GM12878 (cell line): ENCODE measurements at regions not wholly inside any gene's neighbourhood (a gene's known extent, or its start where the extent isn't known, plus 50 kb on each side); places are given as distances from the start of the nearest gene placed in this dataset.

Source experiments
- EZH2 ChIP-seq: IDR thresholded peaks from 2 replicates; pipeline ENCODE4 v1.6.1; 2012; ENCODE audit warnings: low read depth, mild to moderate bottlenecking, control low read depth, inconsistent platforms, low read length, borderline replicate concordance; ENCODE audit not compliant: control insufficient read depth
- JUND ChIP-seq: IDR thresholded peaks from 2 replicates; pipeline ENCODE4 v1.6.1; 2012; ENCODE audit warnings: low read depth, mild to moderate bottlenecking, low read length, improper control_type of control experiment, moderate library complexity
- POLR2A ChIP-seq: IDR thresholded peaks from 2 replicates; pipeline ENCODE4 v1.6.1; 2011; ENCODE audit warnings: low read depth, mild to moderate bottlenecking, low read length
- POLR2AphosphoS5 ChIP-seq: IDR thresholded peaks from 2 replicates; pipeline ENCODE4 v1.6.1; 2011; ENCODE audit warnings: mild to moderate bottlenecking, low read length, inconsistent platforms
- RELB ChIP-seq: fragments of 450-650 bp; IDR thresholded peaks from 2 replicates; pipeline ENCODE4 v1.6.1; 2017; ENCODE audit warnings: low read depth, mild to moderate bottlenecking, moderate library complexity
- SIN3A ChIP-seq: IDR thresholded peaks from 2 replicates; pipeline ENCODE4 v1.6.1; 2012; ENCODE audit warnings: low read depth, low read length, improper control_type of control experiment
- SIX5 ChIP-seq: IDR thresholded peaks from 2 replicates; pipeline ENCODE4 v1.6.1; 2011; ENCODE audit warnings: mild to moderate bottlenecking, low read depth, low read length, moderate library complexity; ENCODE audit not compliant: severe bottlenecking
- TCF12 ChIP-seq: IDR thresholded peaks from 2 replicates; pipeline ENCODE4 v1.6.1; 2011; ENCODE audit warnings: low read depth, mild to moderate bottlenecking, low read length

- TF ChIP-seq POLR2AphosphoS5 (no peak), EZH2 (no peak), RELB (no peak), SIN3A (no peak), JUND (no peak), SIX5 (no peak), POLR2A (no peak), TCF12 (no peak)
Measured at GRCh38 chr12:91272461-91273063, 89.9 kb upstream of the DCN start.
